ENCODE measurements at regions not wholly inside any gene's neighbourhood (a gene's known extent, or its start where the extent isn't known, plus 50 kb on each side); places are given as distances from the start of the nearest gene placed in this dataset.

DNA sequence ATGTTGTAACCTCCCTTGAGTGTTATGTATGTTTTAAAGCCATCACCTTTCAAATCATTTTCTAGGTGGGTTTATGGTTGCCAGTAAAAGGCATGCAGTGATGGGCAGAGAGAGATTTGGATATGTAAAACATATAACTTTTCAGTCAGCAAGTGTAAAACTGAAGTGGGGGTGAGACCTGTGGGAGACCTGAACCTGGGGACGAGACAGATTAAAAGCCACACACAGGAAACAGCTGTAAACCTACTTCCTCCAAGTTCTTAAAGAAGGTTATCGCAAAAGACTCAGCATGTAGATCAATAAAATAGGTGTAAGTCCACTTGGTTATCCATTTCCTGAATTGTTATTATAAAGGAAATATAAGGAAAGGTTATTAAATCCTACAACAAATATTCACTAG lies 76.6 kb downstream of the YIPF5 start:
- no peaks in the 10 kb centered on the region for H3K36me3 ChIP-seq (ENCODE audit: control insufficient read depth, insufficient read depth, low read length)
- H3K4me3 ChIP-seq (ENCODE audit: low read depth, low read length), result no peak overlapping the region
- POLR2A ChIA-PET, result no interaction called here
- no peaks in the 10 kb centered on the region for H3K4me1 ChIP-seq
- no peaks in the 10 kb centered on the region for H3K27me3 ChIP-seq (replicated peaks; ENCODE audit: control insufficient read depth, insufficient read depth, low read length)
- Mint-ChIP-seq H3K27ac (ENCODE audit: unreplicated experiment) (no peak overlapping the region), H3K27me3 (ENCODE audit: insufficient read depth, unreplicated experiment) (peaks cover 10% of the 10 kb centered on the region), H3K9me3 (ENCODE audit: unreplicated experiment) (no peaks in the 10 kb centered on the region), H3K4me1 (ENCODE audit: low read depth, unreplicated experiment) (no peaks in the 10 kb centered on the region), H3K36me3 (ENCODE audit: insufficient read depth, unreplicated experiment) (no peaks in the 10 kb centered on the region), H3K4me3 (ENCODE audit: unreplicated experiment) (no peak overlapping the region)
- intact Hi-C loops (cut with micrococcal nuclease; ENCODE audit: unreplicated experiment), result no loop called here
- BruUV-seq (replicated peaks), result no TSS peak
- H3K9me3 ChIP-seq, result no peaks in the 10 kb centered on the region; the same call in 1 of the 2 replicates
- TF ChIP-seq, protein P1, sequence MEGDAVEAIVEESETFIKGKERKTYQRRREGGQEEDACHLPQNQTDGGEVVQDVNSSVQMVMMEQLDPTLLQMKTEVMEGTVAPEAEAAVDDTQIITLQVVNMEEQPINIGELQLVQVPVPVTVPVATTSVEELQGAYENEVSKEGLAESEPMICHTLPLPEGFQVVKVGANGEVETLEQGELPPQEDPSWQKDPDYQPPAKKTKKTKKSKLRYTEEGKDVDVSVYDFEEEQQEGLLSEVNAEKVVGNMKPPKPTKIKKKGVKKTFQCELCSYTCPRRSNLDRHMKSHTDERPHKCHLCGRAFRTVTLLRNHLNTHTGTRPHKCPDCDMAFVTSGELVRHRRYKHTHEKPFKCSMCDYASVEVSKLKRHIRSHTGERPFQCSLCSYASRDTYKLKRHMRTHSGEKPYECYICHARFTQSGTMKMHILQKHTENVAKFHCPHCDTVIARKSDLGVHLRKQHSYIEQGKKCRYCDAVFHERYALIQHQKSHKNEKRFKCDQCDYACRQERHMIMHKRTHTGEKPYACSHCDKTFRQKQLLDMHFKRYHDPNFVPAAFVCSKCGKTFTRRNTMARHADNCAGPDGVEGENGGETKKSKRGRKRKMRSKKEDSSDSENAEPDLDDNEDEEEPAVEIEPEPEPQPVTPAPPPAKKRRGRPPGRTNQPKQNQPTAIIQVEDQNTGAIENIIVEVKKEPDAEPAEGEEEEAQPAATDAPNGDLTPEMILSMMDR (IDR thresholded peaks at IDR 0.05; ENCODE audit: insufficient read depth in 1 of 2, low read depth in 1 of 2, low read length in 1 of 2, severe bottlenecking in 1 of 2, unreplicated experiment in 1 of 2), result no peak
- DNase-seq, result no peak
- CTCF ChIA-PET, result no interaction called here

DNA sequence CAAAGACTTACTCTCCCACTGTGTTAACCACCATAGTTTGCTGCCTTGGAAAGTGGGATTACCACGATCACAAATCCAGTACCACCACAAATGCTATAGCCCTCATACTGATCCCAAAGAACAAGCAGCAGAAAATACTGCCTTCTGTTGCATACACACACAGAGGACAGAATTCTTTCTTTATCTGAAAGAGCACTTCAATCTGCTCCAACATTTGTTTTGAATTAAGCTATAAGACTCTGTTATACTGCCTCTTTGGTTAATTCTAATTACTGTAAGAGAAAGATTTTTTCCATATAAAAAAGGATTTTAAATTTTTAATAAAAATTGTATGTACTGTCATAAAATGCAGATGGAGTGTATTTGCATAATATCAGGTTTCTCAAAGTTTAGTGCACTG lies 69.8 kb downstream of the YIPF5 start:
- Histone ChIP-seq H3K9me3 (no peaks in the 10 kb centered on the region; the same call in 1 of the 2 replicates), H3K4me1 (no peaks in the 10 kb centered on the region), H3K36me3 (ENCODE audit: control insufficient read depth, insufficient read depth, low read length) (no peaks in the 10 kb centered on the region), H3K4me3 (ENCODE audit: low read depth, low read length) (no peak overlapping the region), H3K27me3 (replicated peaks; ENCODE audit: control insufficient read depth, insufficient read depth, low read length) (no peaks in the 10 kb centered on the region)
- DNase-seq, result no peak
- no peaks in the 10 kb centered on the region for H3K4me1 Mint-ChIP-seq (ENCODE audit: low read depth, unreplicated experiment)
- POLR2A ChIA-PET, result no interaction called here
- no peak overlapping the region for H3K4me3 Mint-ChIP-seq (ENCODE audit: unreplicated experiment)
- TF ChIP-seq, protein P1 (IDR thresholded peaks at IDR 0.05; ENCODE audit: insufficient read depth in 1 of 2, low read depth in 1 of 2, low read length in 1 of 2, severe bottlenecking in 1 of 2, unreplicated experiment in 1 of 2), result no peak
- no peaks in the 10 kb centered on the region for H3K27me3 Mint-ChIP-seq (ENCODE audit: insufficient read depth, unreplicated experiment)
- CTCF ChIA-PET, result no interaction called here
- H3K9me3 Mint-ChIP-seq (ENCODE audit: unreplicated experiment), result no peaks in the 10 kb centered on the region
- no peaks in the 10 kb centered on the region for H3K36me3 Mint-ChIP-seq (ENCODE audit: insufficient read depth, unreplicated experiment)
- intact Hi-C loops (cut with micrococcal nuclease; ENCODE audit: unreplicated experiment), result no loop called here
- no TSS peak for BruUV-seq (replicated peaks)
- no peak overlapping the region for H3K27ac Mint-ChIP-seq (ENCODE audit: unreplicated experiment)

DNA sequence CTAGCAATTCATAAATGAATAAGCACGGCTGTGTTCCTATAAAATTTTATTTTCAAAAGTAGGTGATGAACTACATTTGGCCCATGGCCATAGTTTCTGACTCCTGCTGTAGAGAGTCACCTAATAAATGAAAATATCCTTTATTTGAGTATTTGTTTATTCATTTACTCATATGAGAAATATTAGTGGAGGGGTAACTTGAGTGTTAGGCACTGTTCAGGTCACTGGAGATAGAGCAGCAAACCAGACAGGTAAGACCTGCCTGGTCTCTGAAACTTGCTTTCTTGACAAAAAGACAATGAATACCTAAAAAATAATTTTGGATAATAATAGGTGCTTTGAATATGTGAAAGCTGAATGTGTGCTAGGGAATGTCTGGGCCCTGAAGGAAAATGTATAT lies 68.8 kb downstream of the YIPF5 start:
- H3K4me3 Mint-ChIP-seq (ENCODE audit: unreplicated experiment), result no peak overlapping the region
- no peaks in the 10 kb centered on the region for H3K4me1 Mint-ChIP-seq (ENCODE audit: low read depth, unreplicated experiment)
- POLR2A ChIA-PET, result no interaction called here
- H3K9me3 Mint-ChIP-seq (ENCODE audit: unreplicated experiment), result no peaks in the 10 kb centered on the region
- Histone ChIP-seq H3K27me3 (replicated peaks; ENCODE audit: control insufficient read depth, insufficient read depth, low read length) (no peaks in the 10 kb centered on the region), H3K4me3 (ENCODE audit: low read depth, low read length) (no peak overlapping the region), H3K36me3 (ENCODE audit: control insufficient read depth, insufficient read depth, low read length) (no peaks in the 10 kb centered on the region), H3K9me3 (no peaks in the 10 kb centered on the region; the same call in 1 of the 2 replicates), H3K4me1 (no peaks in the 10 kb centered on the region)
- TF ChIP-seq, protein P1 (IDR thresholded peaks at IDR 0.05; ENCODE audit: insufficient read depth in 1 of 2, low read depth in 1 of 2, low read length in 1 of 2, severe bottlenecking in 1 of 2, unreplicated experiment in 1 of 2), result no peak
- H3K36me3 Mint-ChIP-seq (ENCODE audit: insufficient read depth, unreplicated experiment), result no peaks in the 10 kb centered on the region
- no TSS peak for BruUV-seq (replicated peaks)
- no peak for DNase-seq
- no peaks in the 10 kb centered on the region for H3K27me3 Mint-ChIP-seq (ENCODE audit: insufficient read depth, unreplicated experiment)
- intact Hi-C loops (cut with micrococcal nuclease; ENCODE audit: unreplicated experiment), result no loop called here
- no peak overlapping the region for H3K27ac Mint-ChIP-seq (ENCODE audit: unreplicated experiment)
- CTCF ChIA-PET, result no interaction called here

Measured in Caco-2 (cell line).